ENCODE measurements at regions not wholly inside any gene's neighbourhood (a gene's known extent, or its start where the extent isn't known, plus 50 kb on each side); places are given as distances from the start of the nearest gene placed in this dataset.

GRCh38 chr6:105458551-105458950, 55.7 kb upstream of the PREP start:
- H3K4me3 ChIP-seq (ENCODE audit: low read length) = no peak overlapping the region
- no peak for DNase-seq (ENCODE audit: low read depth)
- TF ChIP-seq CTCF (conservative IDR thresholded peaks at IDR 0.05; ENCODE audit: low read depth, low read length) = no peak

GRCh38 chr6:105458084-105458483, 55.2 kb upstream of the PREP start:
- no peak for TF ChIP-seq CTCF (conservative IDR thresholded peaks at IDR 0.05; ENCODE audit: low read depth, low read length)
- DNase-seq (ENCODE audit: low read depth) = no peak
- no peak overlapping the region for H3K4me3 ChIP-seq (ENCODE audit: low read length)

GRCh38 chr6:105453968-105454367, 51.1 kb upstream of the PREP start:
- no peak overlapping the region for H3K4me3 ChIP-seq (ENCODE audit: low read length)
- TF ChIP-seq CTCF (conservative IDR thresholded peaks at IDR 0.05; ENCODE audit: low read depth, low read length) = no peak
- no peak for DNase-seq (ENCODE audit: low read depth)

GRCh38 chr6:105452924-105453756, 50.3 kb upstream of the PREP start:
- no peak for TF ChIP-seq CTCF (conservative IDR thresholded peaks at IDR 0.05; ENCODE audit: low read depth, low read length)
- DNase-seq (ENCODE audit: low read depth) = no peak
- no peak overlapping the region for H3K4me3 ChIP-seq (ENCODE audit: low read length)
